Mucosa of stomach (tissue), 1 donor: ENCODE measurements at regions not wholly inside any gene's neighbourhood (a gene's known extent, or its start where the extent isn't known, plus 50 kb on each side); places are given as distances from the start of the nearest gene placed in this dataset.

Experiments used
- H3K27me3 ChIP-seq: one replicate; pipeline ENCODE4 v1.7.0; 2013; ENCODE audit warnings: mild to moderate bottlenecking, low read length; ENCODE audit not compliant: control insufficient read depth, insufficient read depth
- H3K36me3 ChIP-seq: one replicate; pipeline ENCODE4 v1.7.0; 2013; ENCODE audit warnings: low read length; ENCODE audit not compliant: control insufficient read depth, insufficient read depth
- H3K4me1 ChIP-seq: one replicate; pipeline ENCODE4 v1.7.0; 2013; ENCODE audit warnings: mild to moderate bottlenecking, low read length; ENCODE audit not compliant: control insufficient read depth, insufficient read depth
- H3K4me3 ChIP-seq: one replicate; pipeline ENCODE4 v1.7.0; 2013; ENCODE audit warnings: low read length
- H3K9ac ChIP-seq: one replicate; pipeline ENCODE4 v1.7.0; 2013; ENCODE audit warnings: mild to moderate bottlenecking, low read length, moderate library complexity
- H3K9me3 ChIP-seq: one replicate; pipeline ENCODE4 v1.7.0; 2013; ENCODE audit warnings: mild to moderate bottlenecking, low read length, moderate library complexity; ENCODE audit not compliant: control insufficient read depth
- donor health status: Pancreatic carcinoma.

DNA sequence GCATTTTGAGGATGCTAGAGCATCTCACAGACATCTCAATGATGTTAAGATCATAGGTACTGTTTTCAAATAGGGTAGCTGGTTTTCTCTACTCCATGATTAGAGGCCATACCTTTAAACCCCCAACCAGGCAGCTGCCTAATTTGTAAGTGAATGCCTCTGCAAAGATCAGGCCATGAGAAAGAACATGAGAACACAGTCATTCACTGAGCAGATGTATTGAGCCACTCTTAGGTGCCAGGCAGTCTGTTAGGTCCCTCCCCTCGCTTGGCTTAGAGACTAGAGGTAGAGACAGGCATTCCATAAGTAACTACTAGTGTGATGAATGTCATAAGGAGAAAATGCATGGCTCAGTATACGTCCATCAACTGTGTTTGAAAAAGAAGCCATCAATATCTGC is 410.0 kb downstream of the FGF9 start:
- no peaks in the 10 kb centered on the region for H3K27me3 ChIP-seq
- no peaks in the 10 kb centered on the region for H3K9me3 ChIP-seq
- H3K4me1 ChIP-seq = no peaks in the 10 kb centered on the region
- no peak overlapping the region for H3K4me3 ChIP-seq
- no peak overlapping the region for H3K9ac ChIP-seq
- no peaks in the 10 kb centered on the region for H3K36me3 ChIP-seq

DNA sequence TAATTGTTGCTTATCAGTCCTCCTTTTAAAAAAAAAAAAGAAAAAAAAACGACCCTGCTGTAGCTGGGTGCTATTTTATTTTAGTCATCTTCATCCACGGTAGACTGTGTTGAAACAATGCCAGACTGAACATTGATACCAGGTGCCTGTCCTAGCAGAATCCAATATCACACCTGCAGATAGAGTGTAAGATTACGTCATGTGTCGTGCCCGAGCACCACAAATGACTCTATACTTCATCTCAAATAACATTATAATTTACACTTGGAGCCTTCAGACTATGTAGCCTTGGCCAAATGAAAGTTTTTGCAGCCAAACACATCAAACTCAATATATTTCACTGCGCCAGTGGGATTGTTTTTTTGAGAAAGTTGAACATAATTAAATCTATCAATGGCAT is 410.6 kb downstream of the FGF9 start:
- Histone ChIP-seq H3K4me1 (no peaks in the 10 kb centered on the region), H3K27me3 (no peaks in the 10 kb centered on the region), H3K4me3 (no peak overlapping the region), H3K9ac (no peak overlapping the region), H3K9me3 (no peaks in the 10 kb centered on the region), H3K36me3 (no peaks in the 10 kb centered on the region)

DNA sequence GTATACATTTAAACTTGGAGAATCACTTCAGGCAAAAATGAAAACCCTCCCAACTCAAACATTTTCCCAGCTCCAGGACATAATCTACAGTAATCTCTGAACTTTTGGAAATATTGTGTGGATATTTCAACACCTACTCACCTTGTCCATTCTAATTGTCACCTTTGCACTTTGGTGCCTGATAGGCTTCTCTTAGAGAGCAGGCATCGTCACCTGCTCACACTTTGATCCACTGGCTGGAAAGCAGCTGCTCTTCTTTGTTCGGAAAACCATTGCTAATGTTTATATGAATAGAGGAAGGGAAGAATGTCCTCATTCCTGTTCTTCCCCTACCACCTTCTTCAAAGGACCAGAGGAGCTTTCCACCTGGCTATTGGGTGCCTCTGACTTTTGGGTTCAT is 411.2 kb downstream of the FGF9 start:
- Histone ChIP-seq H3K4me3 (no peak overlapping the region), H3K9ac (no peak overlapping the region), H3K36me3 (no peaks in the 10 kb centered on the region), H3K27me3 (no peaks in the 10 kb centered on the region), H3K4me1 (no peaks in the 10 kb centered on the region), H3K9me3 (no peaks in the 10 kb centered on the region)

DNA sequence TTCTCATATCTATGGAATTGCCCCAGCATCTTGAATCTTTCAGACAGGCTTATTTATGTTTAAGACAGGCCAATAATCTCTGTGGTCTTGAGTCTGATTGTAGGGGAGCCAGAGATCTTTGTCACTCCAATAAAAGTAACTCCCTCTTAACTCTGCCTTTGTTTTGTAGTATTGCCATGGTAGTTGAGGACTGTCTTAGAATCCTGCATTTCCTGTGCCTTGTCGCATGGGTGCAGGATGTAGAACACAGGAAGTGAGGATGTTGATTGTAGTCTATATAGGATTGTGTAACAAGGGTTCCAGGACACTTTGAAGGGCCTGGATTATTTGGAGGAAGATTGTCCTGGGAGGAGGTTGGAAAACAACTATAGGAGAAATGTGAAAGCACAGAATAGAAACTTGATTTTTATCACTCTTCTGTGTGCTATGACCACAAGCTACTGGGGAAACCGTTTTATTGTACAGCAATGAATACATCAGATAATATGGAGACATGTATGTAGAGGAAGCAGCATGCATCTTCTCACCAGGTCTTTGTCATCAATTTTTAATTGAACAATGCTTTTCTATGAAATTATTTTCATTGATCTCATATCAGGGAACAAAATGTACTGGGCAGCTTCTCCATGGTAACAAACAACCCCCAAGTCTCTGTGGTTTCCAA is 411.7 kb downstream of the FGF9 start:
- H3K4me1 ChIP-seq = no peaks in the 10 kb centered on the region
- no peaks in the 10 kb centered on the region for H3K27me3 ChIP-seq
- H3K9me3 ChIP-seq = no peaks in the 10 kb centered on the region
- H3K9ac ChIP-seq = no peak overlapping the region
- no peak overlapping the region for H3K4me3 ChIP-seq
- no peaks in the 10 kb centered on the region for H3K36me3 ChIP-seq

DNA sequence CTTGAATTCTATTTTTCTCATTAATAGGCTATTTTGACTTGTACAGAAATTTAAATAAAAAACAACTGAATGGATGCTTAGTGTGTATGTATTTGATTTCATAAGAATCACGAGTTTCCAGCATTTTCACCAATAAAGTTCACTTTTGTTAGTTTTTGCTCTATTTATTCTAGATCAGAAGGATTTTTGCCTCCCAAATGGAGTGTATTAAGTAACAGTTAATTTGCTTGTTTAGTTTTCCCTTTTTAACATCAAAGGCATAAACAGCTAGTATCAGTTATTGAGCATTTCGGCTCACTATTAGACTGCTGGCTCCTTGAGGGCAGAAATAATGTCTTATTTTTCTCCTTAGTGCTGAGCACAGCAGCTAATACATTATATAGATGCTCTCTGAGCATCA is 414.1 kb downstream of the FGF9 start:
- Histone ChIP-seq H3K9ac (no peak overlapping the region), H3K4me3 (no peak overlapping the region), H3K27me3 (no peaks in the 10 kb centered on the region), H3K36me3 (no peaks in the 10 kb centered on the region), H3K4me1 (no peaks in the 10 kb centered on the region), H3K9me3 (no peaks in the 10 kb centered on the region)

DNA sequence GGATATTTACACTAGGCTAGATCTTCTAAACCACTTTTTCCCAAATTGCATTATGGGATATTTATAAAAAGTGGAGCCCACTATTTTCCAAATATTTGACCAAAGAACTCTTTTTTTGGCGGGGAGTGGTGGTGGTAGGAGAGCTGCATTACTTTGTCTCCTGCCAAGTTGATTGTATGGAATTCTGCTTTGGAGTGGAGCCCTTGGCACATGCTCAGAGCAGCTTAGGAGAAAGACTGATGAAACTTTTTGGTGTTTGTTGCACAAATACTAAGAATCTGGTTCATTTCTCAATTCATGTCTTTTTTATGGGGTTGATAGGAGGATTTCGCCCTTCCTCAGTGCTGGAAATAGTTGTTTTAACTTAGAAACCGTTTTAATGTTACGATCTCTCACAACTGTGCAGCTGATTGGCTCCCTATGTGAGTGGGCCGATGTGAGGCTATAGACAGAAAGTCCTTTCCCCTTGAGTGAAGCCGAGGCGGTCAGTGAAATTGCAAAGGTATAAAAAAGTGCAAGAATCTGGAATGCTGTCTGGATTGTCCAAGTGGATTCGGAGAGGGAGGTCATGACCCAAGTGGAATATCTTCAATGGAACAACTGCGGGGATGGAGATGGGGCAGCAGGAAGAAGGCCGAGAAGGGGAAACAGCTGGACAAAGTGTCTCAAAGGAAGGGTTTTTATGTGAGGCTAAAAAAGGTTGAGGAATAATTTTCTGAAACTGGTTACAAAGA is 415.9 kb downstream of the FGF9 start:
- Histone ChIP-seq H3K4me1 (no peaks in the 10 kb centered on the region), H3K27me3 (no peaks in the 10 kb centered on the region), H3K36me3 (no peaks in the 10 kb centered on the region), H3K9ac (no peak overlapping the region), H3K9me3 (no peaks in the 10 kb centered on the region), H3K4me3 (no peak overlapping the region)

DNA sequence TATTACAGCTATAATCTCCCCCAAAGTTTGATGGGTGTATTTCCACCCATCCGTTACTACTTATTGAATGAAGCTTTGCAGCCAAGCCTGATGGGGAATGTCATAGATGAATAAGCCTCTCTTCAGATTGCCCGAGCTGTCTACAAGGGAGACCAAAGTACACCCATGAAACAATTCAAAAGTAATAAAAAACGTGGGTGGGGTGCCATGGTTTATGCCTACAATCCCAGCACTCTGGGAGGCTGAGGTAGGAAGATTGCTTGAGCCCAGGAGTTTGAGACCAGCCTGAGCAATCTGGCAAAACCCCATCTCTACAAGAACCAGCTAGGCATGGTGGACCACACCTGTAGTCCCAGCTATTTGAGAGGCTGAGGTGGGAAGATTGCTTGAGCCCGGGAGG is 419.2 kb downstream of the FGF9 start:
- no peak overlapping the region for H3K9ac ChIP-seq
- H3K4me1 ChIP-seq = no peaks in the 10 kb centered on the region
- no peaks in the 10 kb centered on the region for H3K36me3 ChIP-seq
- no peaks in the 10 kb centered on the region for H3K9me3 ChIP-seq
- no peaks in the 10 kb centered on the region for H3K27me3 ChIP-seq
- no peak overlapping the region for H3K4me3 ChIP-seq

DNA sequence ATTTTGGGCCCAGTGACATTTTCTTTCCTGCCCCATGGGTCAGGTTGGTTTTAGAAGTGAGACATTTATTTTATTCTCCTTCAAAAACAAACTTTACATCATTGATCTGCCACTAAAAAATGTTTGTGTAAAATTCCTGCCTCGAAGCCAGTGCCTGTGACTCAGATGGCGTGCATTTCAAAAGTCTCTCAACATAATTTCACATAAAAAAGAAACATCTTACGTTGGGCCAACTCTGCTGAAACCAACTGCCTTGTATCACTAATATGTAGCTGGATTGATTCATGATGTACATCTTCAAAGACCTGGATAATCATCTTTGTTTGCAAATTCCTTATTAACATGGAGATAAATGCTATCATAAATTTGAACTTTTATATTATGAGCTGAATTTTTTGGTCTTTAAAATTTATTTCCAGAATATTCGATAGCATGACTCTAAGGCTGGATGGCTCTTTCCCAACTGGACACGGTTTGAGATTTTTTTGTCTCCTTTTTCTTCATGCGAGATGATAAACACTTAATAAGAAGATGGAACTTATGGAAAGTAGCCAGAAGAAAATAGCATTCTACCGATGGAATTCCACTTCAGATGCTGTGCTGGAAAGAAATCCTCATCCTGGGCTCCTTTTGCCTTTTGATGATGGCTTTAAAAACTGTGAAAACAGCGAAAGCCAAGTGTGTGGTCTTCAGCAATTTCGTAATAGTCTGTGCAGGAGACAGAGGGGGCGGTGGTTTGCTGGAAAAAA is 420.5 kb downstream of the FGF9 start:
- Histone ChIP-seq H3K27me3 (no peaks in the 10 kb centered on the region), H3K4me1 (no peaks in the 10 kb centered on the region), H3K9ac (no peak overlapping the region), H3K4me3 (no peak overlapping the region), H3K9me3 (no peaks in the 10 kb centered on the region), H3K36me3 (no peaks in the 10 kb centered on the region)

DNA sequence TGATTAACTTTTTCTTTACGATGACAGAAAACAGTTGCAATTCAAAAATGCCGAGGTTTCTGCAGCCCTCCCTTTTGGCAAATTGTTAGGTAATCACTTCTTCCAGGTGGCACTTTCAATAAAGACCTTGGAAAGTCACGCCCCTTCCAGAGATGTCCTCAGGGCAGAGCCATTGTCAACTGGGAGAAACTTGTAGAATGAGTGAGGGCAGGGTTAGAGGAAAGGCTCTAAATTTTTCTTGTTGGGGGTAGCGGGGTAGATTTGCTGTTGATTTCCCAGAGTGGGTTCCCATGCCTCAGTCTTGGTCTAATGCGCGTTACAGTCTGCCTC is 421.1 kb downstream of the FGF9 start:
- Histone ChIP-seq H3K9ac (no peak overlapping the region), H3K4me1 (no peaks in the 10 kb centered on the region), H3K4me3 (no peak overlapping the region), H3K9me3 (no peaks in the 10 kb centered on the region), H3K27me3 (no peaks in the 10 kb centered on the region), H3K36me3 (no peaks in the 10 kb centered on the region)

DNA sequence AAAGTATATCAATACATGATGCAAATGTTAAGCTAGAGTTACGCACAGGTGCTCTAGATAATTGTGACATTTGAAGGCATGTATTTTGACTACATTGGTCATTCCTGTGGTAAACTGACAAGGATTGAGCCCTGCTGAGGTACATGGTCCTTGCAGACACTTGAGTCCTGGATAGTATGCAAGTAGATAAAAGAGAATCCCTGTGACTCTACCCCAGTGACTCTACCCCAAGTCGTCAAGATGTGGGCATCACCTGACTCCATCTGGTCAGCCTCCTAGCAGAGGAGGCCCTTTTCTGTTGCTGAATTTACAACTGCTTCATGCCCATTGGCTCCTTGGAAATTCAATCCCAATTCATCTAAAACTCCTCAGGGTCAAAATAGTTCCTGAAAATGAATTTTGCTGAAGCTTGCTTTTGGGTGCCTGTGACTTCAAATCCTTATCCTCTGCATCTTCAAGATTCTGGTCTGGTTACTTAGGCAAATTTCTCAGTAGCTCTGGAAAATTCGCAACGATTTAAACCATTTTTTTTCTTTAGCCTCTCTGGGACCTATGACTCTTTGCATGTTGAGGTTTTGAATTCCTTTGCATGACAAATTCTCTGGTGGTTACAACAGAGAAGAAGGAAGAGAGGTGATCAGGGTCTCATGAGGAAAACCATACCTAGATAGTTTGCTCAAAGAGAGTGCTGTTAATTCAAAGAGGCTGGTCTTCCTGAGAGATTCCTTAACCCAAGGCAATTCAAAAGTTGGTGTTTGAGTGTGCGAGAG is 422.1 kb downstream of the FGF9 start:
- no peak overlapping the region for H3K9ac ChIP-seq
- no peaks in the 10 kb centered on the region for H3K4me1 ChIP-seq
- no peak overlapping the region for H3K4me3 ChIP-seq
- no peaks in the 10 kb centered on the region for H3K9me3 ChIP-seq
- no peaks in the 10 kb centered on the region for H3K27me3 ChIP-seq
- no peaks in the 10 kb centered on the region for H3K36me3 ChIP-seq

DNA sequence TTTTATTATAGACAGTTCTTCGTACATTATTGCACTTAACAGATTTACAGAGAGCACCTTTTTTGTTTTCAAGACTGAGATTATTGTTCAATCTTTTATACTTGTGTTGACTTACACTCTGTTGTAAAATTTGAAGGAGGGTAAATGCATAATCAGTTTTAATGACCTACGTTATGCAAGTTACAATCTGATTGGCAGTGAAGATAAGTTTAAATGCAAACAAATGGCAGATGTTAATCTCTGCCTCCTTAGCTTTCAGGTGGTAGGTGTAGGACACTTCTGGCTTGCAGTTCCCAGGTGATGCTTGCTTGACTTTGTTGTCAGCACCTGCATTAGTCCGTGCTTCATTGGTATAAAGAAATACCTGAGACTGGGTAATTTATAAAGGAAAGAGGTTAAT is 424.9 kb downstream of the FGF9 start:
- H3K36me3 ChIP-seq = no peaks in the 10 kb centered on the region
- no peak overlapping the region for H3K9ac ChIP-seq
- H3K9me3 ChIP-seq = no peaks in the 10 kb centered on the region
- no peaks in the 10 kb centered on the region for H3K27me3 ChIP-seq
- H3K4me1 ChIP-seq = no peaks in the 10 kb centered on the region
- no peak overlapping the region for H3K4me3 ChIP-seq

DNA sequence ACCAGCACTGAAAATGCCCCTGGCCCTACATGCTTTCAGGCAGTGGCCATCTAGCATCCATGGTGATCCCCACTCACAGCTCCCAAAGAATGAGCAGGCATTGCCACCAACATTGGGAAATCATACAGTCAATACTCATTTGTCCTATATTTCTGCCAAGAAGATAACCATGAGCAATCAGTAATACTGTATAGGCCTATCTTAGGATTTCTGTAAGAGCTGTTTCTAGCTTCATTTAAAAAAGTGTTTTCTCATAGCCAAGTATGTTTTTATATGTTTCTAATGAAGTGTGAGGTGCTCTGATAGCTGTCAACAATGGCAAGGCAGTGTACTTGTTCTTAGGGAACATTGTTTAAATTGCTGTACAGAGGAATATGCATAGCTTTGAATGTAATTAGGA is 428.7 kb downstream of the FGF9 start:
- H3K4me1 ChIP-seq = no peaks in the 10 kb centered on the region
- H3K27me3 ChIP-seq = no peaks in the 10 kb centered on the region
- H3K36me3 ChIP-seq = no peaks in the 10 kb centered on the region
- H3K9ac ChIP-seq = no peak overlapping the region
- H3K4me3 ChIP-seq = no peak overlapping the region
- no peaks in the 10 kb centered on the region for H3K9me3 ChIP-seq
